GM18907 (cell line): ENCODE measurements at regions not wholly inside any gene's neighbourhood (a gene's known extent, or its start where the extent isn't known, plus 50 kb on each side); places are given as distances from the start of the nearest gene placed in this dataset.

ENCODE experiments used
- ATAC-seq: cut with Tn5 transposase; IDR thresholded peaks from one replicate; pipeline ENCODE4 v1.9.1; 2021; ENCODE audit warnings: mild to moderate bottlenecking, moderate library complexity; ENCODE audit not compliant: unreplicated experiment

DNA sequence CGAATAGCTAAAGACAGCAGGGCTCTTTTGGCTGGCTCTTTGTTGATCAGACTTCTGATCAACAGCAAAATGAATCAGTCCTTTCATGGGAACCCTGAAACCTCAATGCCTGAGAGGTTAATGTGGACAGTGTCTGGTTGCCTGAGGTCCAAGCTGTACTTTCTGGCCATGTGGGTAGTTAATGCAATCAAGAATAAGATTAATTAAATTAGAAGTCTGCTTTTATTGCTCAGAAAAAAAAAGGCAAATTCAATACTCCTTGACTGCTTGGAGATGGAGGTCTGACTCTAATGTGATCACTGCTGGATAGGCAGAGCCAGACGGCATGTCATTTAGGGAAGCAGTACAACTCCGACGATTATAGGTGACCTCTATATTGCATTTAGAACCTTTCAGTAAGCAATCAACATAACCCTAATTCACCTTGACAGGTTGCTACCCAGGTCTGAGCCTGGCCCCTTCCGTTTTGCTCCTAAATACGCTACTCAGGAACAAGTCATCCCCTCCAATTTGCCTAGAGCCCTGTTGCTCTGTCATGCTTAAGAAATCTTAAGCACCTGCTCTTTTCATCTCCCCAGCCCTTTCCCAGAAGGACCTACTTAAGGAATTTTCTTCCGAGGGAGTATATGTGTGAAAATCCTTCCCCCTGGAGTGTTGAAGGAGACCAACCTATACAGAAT, 370.0 kb upstream of the SPTLC3 start:
- ATAC-seq = no peak

DNA sequence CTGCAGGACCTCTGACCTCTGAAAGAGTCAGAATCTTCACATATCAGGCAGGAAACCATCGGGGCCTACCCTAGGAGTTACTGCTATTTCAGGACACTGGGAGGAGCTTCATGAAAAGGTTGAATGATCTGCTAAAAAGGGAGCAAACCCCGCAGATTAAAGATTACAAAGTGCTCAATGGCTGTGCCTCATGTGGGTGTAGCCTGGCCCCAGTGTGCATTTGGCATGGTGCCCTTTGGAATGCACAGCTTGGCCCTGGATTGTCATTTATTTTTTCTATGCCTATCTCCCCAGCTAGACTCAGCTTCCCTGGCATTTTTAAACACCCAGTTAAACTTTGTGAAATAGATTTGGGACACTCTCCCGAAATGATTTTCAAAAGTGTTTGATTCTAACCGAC, 368.5 kb upstream of the SPTLC3 start:
- no peak for ATAC-seq

DNA sequence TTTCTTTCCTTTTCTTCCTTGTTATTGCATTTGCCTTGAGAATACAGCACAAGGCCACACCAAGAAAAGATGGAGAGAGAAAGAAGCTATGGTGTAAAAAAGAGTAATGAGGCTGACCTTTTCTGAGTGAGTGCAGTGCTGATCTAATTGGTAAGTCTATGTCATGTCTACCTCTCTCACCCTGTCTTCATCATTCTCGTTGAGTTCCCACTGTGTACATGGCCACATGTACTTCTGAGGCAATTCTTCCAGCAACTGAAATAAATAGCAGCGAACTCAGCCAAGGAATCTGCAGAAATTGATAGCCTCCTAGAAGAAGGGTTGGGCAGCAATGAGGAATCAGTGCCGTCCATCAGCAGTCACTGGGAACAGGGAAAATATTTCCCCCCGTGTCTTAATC, 367.2 kb upstream of the SPTLC3 start:
- ATAC-seq = no peak

DNA sequence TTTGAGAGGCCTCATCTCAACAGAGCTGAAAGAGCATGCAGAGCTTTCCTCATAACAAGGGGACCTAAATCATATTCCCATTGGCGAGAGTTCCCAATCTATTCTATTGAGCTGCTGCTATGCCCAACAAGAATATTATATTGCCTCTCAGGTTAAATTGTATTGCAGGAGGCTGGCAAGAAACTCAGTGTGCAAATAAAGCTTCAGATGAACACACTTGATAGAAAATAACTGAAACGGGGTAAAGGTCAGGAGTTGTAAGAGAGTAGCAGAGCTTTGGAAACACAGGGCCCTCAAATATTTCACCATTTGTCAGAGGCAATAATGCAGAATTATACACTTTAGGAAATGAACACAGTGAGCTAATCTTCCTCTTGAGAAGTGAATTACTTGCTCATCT, 364.3 kb upstream of the SPTLC3 start:
- no peak for ATAC-seq

- no peak for ATAC-seq
Observed at GRCh38 chr20:12649234-12649633, 359.5 kb upstream of the SPTLC3 start.

DNA sequence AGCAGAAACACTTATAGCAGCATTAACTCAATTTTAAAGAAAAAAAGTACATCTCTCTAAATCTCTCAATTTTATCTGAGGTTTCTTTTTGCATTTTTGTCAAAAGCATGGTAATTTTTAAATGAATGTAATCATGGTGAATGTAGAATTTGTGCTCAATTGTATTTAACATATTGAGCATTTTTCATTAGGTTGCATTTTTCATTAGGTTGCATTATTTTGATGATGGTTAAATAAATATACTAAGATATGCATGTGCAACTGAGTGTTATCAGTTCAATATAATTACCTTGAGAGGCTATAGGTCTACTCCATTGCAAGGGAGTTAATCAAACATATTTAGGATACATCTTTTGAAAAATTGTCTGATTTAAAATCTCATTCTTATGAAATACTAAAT, 355.1 kb upstream of the SPTLC3 start:
- no peak for ATAC-seq

- ATAC-seq = no peak
Observed at GRCh38 chr20:12659942-12660341, 348.8 kb upstream of the SPTLC3 start.

GRCh38 chr20:12660918-12661317, 347.9 kb upstream of the SPTLC3 start:
- ATAC-seq = no peak

GRCh38 chr20:12670301-12670700, 338.5 kb upstream of the SPTLC3 start:
- ATAC-seq = no peak

- ATAC-seq = no peak
Observed at GRCh38 chr20:12673352-12673751, 335.4 kb upstream of the SPTLC3 start.

GRCh38 chr20:12677925-12678324, 330.8 kb upstream of the SPTLC3 start:
- no peak for ATAC-seq

DNA sequence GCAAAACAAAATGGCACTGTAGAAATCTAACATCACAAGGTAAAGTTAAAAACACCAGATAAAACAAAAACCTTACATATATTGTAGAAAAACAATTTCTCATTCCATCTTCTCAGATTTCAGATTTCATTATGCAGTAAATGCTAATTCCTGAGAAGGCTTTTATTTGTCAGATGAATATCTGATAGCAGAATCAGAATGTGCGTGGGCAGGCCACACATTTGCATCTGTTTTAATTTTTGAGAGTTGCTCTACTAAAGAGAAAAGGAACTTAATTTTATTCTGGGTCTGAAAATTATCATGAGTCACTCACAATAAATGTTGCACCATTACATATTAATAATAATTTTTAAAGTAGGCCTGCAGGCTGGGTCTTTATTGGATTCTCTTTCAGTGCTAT, 329.3 kb upstream of the SPTLC3 start:
- no peak for ATAC-seq

GRCh38 chr20:12682613-12683012, 326.2 kb upstream of the SPTLC3 start:
- ATAC-seq = no peak

DNA sequence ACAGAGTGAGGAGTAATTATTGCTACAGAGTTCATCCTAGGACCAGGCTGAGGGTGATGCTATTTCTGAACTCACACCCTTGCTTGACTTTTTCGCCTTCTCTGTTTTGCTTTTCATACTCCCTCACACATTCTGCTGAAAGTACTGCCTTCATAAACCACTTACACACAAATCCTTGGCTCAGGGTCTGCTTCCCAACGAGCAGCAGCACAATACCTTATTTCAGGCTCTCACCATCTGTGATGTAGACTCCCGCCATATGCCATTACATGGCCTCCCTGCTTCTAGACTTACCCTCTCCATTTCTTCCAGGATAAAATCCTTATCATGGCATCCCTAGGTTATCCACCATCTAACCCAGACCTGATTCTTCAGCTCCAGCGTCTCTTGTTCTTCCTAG, 321.3 kb upstream of the SPTLC3 start:
- no peak for ATAC-seq

- no peak for ATAC-seq
Observed at GRCh38 chr20:12695937-12696336, 312.8 kb upstream of the SPTLC3 start.

DNA sequence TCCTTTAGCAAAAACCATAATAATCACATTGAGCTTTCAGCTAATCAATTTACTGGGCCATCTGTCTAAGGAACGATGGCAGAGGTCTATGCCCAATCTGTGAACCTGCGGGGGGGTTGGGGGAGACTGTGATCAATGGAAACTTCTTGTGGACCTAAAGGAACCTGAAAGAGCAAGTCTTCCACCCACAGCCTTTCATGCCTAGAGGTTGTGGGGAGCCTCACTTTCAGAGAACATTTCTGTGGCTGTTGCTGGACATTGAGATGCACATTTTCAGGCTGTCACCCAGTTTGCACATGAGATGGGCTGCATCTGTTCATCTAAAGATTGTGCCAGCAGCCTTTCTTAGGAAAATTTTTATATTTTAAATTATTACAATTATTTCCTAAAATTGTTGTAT, 310.0 kb upstream of the SPTLC3 start:
- no peak for ATAC-seq

DNA sequence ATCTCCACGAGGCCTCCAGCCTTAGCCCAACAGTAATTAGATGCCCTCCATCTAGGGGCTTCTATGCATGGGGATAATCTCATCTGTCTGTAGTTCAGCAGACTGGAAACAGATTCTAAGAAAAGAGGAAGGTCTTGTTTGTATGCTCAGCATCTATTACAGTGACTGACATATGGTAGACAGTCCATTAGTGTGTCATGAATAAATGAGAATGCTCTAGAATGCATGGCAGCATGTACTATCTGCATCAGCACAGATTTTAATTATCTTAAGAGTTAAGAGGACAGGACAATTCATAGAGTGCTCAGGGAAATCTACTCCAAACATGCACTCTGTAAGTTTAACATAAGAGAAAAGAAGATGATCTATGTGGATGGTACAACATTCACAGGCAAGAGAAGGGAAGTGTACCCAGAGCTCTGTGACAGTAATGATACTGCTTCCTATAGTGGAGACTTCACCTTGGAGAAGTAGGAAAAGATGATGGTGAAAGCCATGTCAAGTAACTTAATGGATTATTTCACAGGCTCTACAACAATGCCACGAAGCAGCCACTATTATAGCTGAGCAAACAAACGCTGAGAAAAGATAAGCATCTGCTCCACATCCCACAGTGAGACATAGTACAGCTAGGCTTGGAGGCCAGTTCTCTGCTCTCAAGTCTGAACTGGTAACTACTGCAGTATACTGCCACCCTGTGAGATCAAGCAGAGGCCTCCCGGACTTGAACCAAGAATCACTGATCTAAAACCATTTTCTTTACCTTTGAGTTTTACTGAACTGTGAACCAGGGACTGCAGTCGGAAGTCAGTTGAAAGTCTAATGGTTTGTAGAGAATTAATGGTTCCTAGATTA, 309.2 kb upstream of the SPTLC3 start:
- ATAC-seq = no peak

- ATAC-seq = no peak
Observed at GRCh38 chr20:12700701-12701100, 308.1 kb upstream of the SPTLC3 start.

GRCh38 chr20:12702312-12702711, 306.5 kb upstream of the SPTLC3 start:
- no peak for ATAC-seq

- ATAC-seq = no peak
Observed at GRCh38 chr20:12715371-12715770, 293.4 kb upstream of the SPTLC3 start.

GRCh38 chr20:12715991-12716680, 292.6 kb upstream of the SPTLC3 start:
- no peak for ATAC-seq

GRCh38 chr20:12717061-12717460, 291.7 kb upstream of the SPTLC3 start:
- no peak for ATAC-seq
